Neural cell (in vitro differentiated cells): ENCODE measurements at regions not wholly inside any gene's neighbourhood (a gene's known extent, or its start where the extent isn't known, plus 50 kb on each side); places are given as distances from the start of the nearest gene placed in this dataset.

ENCODE experiments used
- H2AFZ ChIP-seq: fragments of 200-600, 300-800 bp; sonication (generic), shearing (Covaris generic); 2 replicates; pipeline ENCODE4 v1.6.0; 2014; ENCODE audit warnings: low read depth, mild to moderate bottlenecking, antibody characterized with exemption, low read length, moderate library complexity
- H3F3A ChIP-seq: fragments of 200-600 bp; shearing (Covaris generic); 2 replicates; pipeline ENCODE4 v1.6.1; 2016; ENCODE audit warnings: mild to moderate bottlenecking, moderate library complexity, mixed read lengths, antibody characterized with exemption, low read length; ENCODE audit not compliant: insufficient read depth, poor library complexity, severe bottlenecking
- H3K27ac ChIP-seq: fragments of 200-600, 300-800 bp; sonication (generic), shearing (Covaris generic); 2 replicates; pipeline ENCODE4 v1.5.1; 2014; ENCODE audit warnings: mild to moderate bottlenecking, low read length, moderate library complexity
- H3K27me3 ChIP-seq: fragments of 300-800, 200-600 bp; sonication (generic), shearing (Covaris generic); 2 replicates; pipeline ENCODE4 v1.6.0; 2014; ENCODE audit warnings: mild to moderate bottlenecking, low read depth, low read length, moderate library complexity; ENCODE audit not compliant: insufficient read depth
- H3K36me3 ChIP-seq: fragments of 300-800, 200-600 bp; sonication (generic), shearing (Covaris generic); 2 replicates; pipeline ENCODE4 v1.5.1; 2014; ENCODE audit warnings: mild to moderate bottlenecking, antibody characterized with exemption, low read length, moderate library complexity; ENCODE audit not compliant: insufficient read depth
- H3K4me2 ChIP-seq: fragments of 300-800, 200-600 bp; sonication (generic), shearing (Covaris generic); 2 replicates; pipeline ENCODE4 v1.6.0; 2014; ENCODE audit warnings: mild to moderate bottlenecking, low read length
- H3K4me3 ChIP-seq: fragments of 300-800, 200-600 bp; sonication (generic), shearing (Covaris generic); 2 replicates; pipeline ENCODE4 v1.5.1; 2014; ENCODE audit warnings: mild to moderate bottlenecking, low read length, moderate library complexity
- H3K79me2 ChIP-seq: fragments of 200-600 bp; shearing (Covaris generic); replicated peaks from 2 replicates; pipeline ENCODE4 v1.6.0; 2014; ENCODE audit warnings: mild to moderate bottlenecking, low read length, moderate library complexity; ENCODE audit not compliant: insufficient read depth
- H3K9ac ChIP-seq: fragments of 300-800, 200-600 bp; sonication (generic), shearing (Covaris generic); 2 replicates; pipeline ENCODE4 v1.6.1; 2016; ENCODE audit warnings: mild to moderate bottlenecking, low read length, mixed read lengths
- H3K9me2 ChIP-seq: fragments of 200-600 bp; shearing (Covaris generic); 2 replicates; pipeline ENCODE4 v1.6.1; 2016; ENCODE audit warnings: mild to moderate bottlenecking, low read length, mixed read lengths; ENCODE audit not compliant: insufficient read depth
- H3K9me3 ChIP-seq: fragments of 200-600, 300-800 bp; sonication (generic), shearing (Covaris generic); 2 replicates; pipeline ENCODE4 v1.6.1; 2016; ENCODE audit warnings: mild to moderate bottlenecking, mixed run types, low read length, moderate library complexity, mixed read lengths
- H4K20me1 ChIP-seq: fragments of 200-600 bp; shearing (Covaris generic); 2 replicates; pipeline ENCODE4 v1.6.1; 2016; ENCODE audit warnings: mild to moderate bottlenecking, mixed run types; ENCODE audit not compliant: insufficient read depth
- CTCF ChIP-seq: fragments of 450-650 bp; IDR thresholded peaks from 2 replicates; pipeline ENCODE4 v1.5.1; 2014; ENCODE audit warnings: antibody characterized with exemption, mild to moderate bottlenecking, moderate library complexity; ENCODE audit not compliant: poor library complexity, severe bottlenecking
- EP300 ChIP-seq: fragments of 450-650 bp; conservative IDR thresholded peaks from 2 replicates; pipeline ENCODE4 v1.6.1; 2014; ENCODE audit warnings: antibody characterized with exemption, mild to moderate bottlenecking, moderate library complexity; ENCODE audit not compliant: poor library complexity, severe bottlenecking
- EZH2 ChIP-seq: fragments of 200-600, 300-800 bp; shearing (Covaris generic), sonication (generic); IDR thresholded peaks from 2 replicates; pipeline ENCODE4 v1.6.1; 2014; ENCODE audit warnings: antibody characterized with exemption, low read length, borderline replicate concordance, mild to moderate bottlenecking; ENCODE audit not compliant: insufficient read depth, poor library complexity, severe bottlenecking
- MXI1 ChIP-seq: fragments of 450-650 bp; conservative IDR thresholded peaks from 2 replicates; pipeline ENCODE4 v1.6.1; 2014; ENCODE audit warnings: antibody characterized with exemption, mild to moderate bottlenecking; ENCODE audit not compliant: poor library complexity, severe bottlenecking
- POLR2AphosphoS5 ChIP-seq: IDR thresholded peaks from 2 replicates; pipeline ENCODE4 v1.6.1; 2012
- RAD21 ChIP-seq: fragments of 450-650 bp; conservative IDR thresholded peaks from 2 replicates; pipeline ENCODE4 v1.6.1; 2014; ENCODE audit warnings: antibody characterized with exemption, mild to moderate bottlenecking, moderate library complexity
- REST ChIP-seq: IDR thresholded peaks from 2 replicates; pipeline ENCODE4 v1.6.1; 2012; ENCODE audit warnings: borderline replicate concordance
- SMC3 ChIP-seq: fragments of 450-650 bp; conservative IDR thresholded peaks from 2 replicates; pipeline ENCODE4 v1.6.1; 2014; ENCODE audit warnings: antibody characterized with exemption, mild to moderate bottlenecking, moderate library complexity; ENCODE audit not compliant: poor library complexity
- TAF1 ChIP-seq: IDR thresholded peaks from 2 replicates; pipeline ENCODE4 v1.6.1; 2012; ENCODE audit warnings: low read depth

DNA sequence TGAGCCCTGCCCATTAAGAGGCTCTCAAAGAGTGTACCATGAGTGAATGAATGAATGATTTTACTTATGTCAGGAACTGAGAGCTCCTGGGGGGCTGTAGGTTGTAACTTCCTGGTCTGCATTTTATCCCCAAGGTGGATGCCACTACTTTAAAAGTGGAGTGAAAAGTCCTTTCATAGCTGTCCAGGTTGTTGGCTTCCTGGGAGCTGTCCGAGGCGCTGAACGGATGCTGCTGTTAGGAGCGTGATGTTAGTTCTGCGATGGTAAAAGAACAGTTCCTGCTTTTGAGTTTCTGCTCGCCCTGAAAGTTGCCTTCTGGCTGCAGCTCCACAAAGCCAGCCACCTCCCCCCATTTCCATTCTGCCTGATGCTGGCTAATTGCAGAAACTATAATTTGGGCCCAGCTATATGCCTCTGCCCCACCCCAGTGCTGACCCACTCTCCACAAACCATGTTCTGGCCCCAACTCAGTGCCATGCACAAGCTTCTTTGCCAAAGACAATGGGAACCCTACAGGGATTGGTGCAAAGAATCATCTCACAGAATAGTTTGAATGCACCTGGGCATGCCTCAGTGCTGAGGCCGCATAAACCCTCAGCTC lies 330.9 kb upstream of the CDH4 start:
- Histone ChIP-seq H2AFZ (no peak overlapping the region), H4K20me1 (no peaks in the 10 kb centered on the region), H3K9me3 (no peaks in the 10 kb centered on the region), H3K36me3 (no peaks in the 10 kb centered on the region), H3K27me3 (no peaks in the 10 kb centered on the region), H3K4me3 (no peak overlapping the region), H3K27ac (no peak overlapping the region), H3F3A (no peaks in the 10 kb centered on the region), H3K9ac (no peak overlapping the region), H3K4me2 (no peak overlapping the region), H3K79me2 (no peaks in the 10 kb centered on the region), H3K9me2 (no peaks in the 10 kb centered on the region)
- TF ChIP-seq REST: no peak
- TF ChIP-seq CTCF: no peak
- no peak for TF ChIP-seq POLR2AphosphoS5
- TF ChIP-seq EP300: no peak

DNA sequence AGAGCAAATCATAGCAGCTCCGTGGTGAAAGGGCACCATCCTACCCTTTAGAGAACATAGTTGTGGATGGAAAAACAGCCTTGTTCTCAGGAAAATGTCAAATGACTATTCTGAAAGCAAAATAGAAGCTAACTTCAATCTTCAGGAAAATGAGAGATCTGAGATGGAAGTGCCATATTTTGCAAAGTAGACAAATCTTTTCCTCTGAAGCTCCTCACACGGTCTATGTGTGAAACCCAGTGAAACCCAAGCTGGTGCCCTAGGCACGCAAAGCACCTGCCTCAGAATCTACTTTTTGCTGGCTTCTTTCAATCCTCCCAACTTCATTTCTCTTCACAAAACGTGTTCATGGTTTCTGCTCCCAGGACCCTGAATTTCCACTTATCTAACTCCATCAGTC lies 325.2 kb upstream of the CDH4 start:
- Histone ChIP-seq H3K9me3 (no peaks in the 10 kb centered on the region), H3K36me3 (no peaks in the 10 kb centered on the region), H3K4me2 (no peak overlapping the region), H3K27ac (no peak overlapping the region), H3K9me2 (no peaks in the 10 kb centered on the region), H2AFZ (no peak overlapping the region), H4K20me1 (no peaks in the 10 kb centered on the region), H3K27me3 (no peaks in the 10 kb centered on the region), H3K79me2 (no peaks in the 10 kb centered on the region), H3K9ac (no peak overlapping the region), H3K4me3 (no peak overlapping the region), H3F3A (no peaks in the 10 kb centered on the region)
- no peak for TF ChIP-seq EP300
- TF ChIP-seq RAD21: no peak
- no peak for TF ChIP-seq POLR2AphosphoS5
- no peak for TF ChIP-seq TAF1
- no peak for TF ChIP-seq CTCF
- no peak for TF ChIP-seq EZH2
- TF ChIP-seq REST: no peak
- no peak for TF ChIP-seq SMC3
- no peak for TF ChIP-seq MXI1
